ENCODE measurements at regions not wholly inside any gene's neighbourhood (a gene's known extent, or its start where the extent isn't known, plus 50 kb on each side); places are given as distances from the start of the nearest gene placed in this dataset.
"Not testable (repeated sequence)": the region's sequence is repeated elsewhere in the genome, so short reads cannot be mapped to it uniquely, and the experiment has no call there.

- ChIA-PET CTCF (ENCODE audit: unreplicated experiment) (no interaction called here), POLR2A (interaction anchor here (0.6 kb wide), 2 partner anchors 23 to 724 kb away, joined by 3 to 4 read pairs; no protein-coding TSS in a partner anchor)
- no peaks in the 10 kb centered on the region for H3K9me2 ChIP-seq (ENCODE audit: insufficient read depth, low read length)
- no peaks in the 10 kb centered on the region for H3K9me3 ChIP-seq (ENCODE audit: low read length)
- TF ChIP-seq EZH2phosphoT487 (IDR thresholded peaks at IDR 0.05; ENCODE audit: borderline replicate concordance, low read depth, low read length) (no peak), CTCF (conservative IDR thresholded peaks at IDR 0.05; ENCODE audit: low read length) (no peak)
- H3K36me3 ChIP-seq (ENCODE audit: insufficient read depth, low read length), result no peaks in the 10 kb centered on the region
- no peak for DNase-seq (ENCODE audit: low spot score)
- BruUV-seq (replicated peaks), result no TSS peak
- no peaks in the 10 kb centered on the region for H3K4me1 ChIP-seq (ENCODE audit: insufficient read depth, low read length, poor library complexity, severe bottlenecking)
- intact Hi-C loops (cut with micrococcal nuclease; ENCODE audit: unreplicated experiment), result no loop called here
- H4K20me1 ChIP-seq (ENCODE audit: insufficient read depth, low read length), result no peaks in the 10 kb centered on the region
- no peak overlapping the region for H3K27ac ChIP-seq (ENCODE audit: low read depth, low read length, poor library complexity, severe bottlenecking)
- H2AFZ ChIP-seq (ENCODE audit: low read length), result no peak overlapping the region
- H3K79me2 ChIP-seq (ENCODE audit: insufficient read depth, low read depth, low read length), result no peaks in the 10 kb centered on the region
- H3K4me3 ChIP-seq (ENCODE audit: low read depth, low read length, poor library complexity, severe bottlenecking), result no peak overlapping the region
- H3K4me2 ChIP-seq (ENCODE audit: low read length), result no peak overlapping the region
Observed at GRCh38 chr12:67070307-67070600, 198.9 kb upstream of the CAND1 start.

GRCh38 chr12:67070604-67071003 is 198.6 kb upstream of the CAND1 start:
- intact Hi-C loops (cut with micrococcal nuclease; ENCODE audit: unreplicated experiment), result no loop called here
- H3K36me3 ChIP-seq (ENCODE audit: insufficient read depth, low read length), result no peaks in the 10 kb centered on the region
- no peak overlapping the region for H3K27ac ChIP-seq (ENCODE audit: low read depth, low read length, poor library complexity, severe bottlenecking)
- ChIA-PET CTCF (ENCODE audit: unreplicated experiment) (no interaction called here), POLR2A (interaction anchor here (0.6 kb wide), 1 partner anchor 23 kb away, joined by 4 read pairs; no protein-coding TSS in a partner anchor)
- no TSS peak for BruUV-seq (replicated peaks)
- no peak for DNase-seq (ENCODE audit: low spot score)
- H3K79me2 ChIP-seq (ENCODE audit: insufficient read depth, low read depth, low read length), result no peaks in the 10 kb centered on the region
- no peak overlapping the region for H2AFZ ChIP-seq (ENCODE audit: low read length)
- no peaks in the 10 kb centered on the region for H3K4me1 ChIP-seq (ENCODE audit: insufficient read depth, low read length, poor library complexity, severe bottlenecking)
- H3K4me2 ChIP-seq (ENCODE audit: low read length), result no peak overlapping the region
- H4K20me1 ChIP-seq (ENCODE audit: insufficient read depth, low read length), result no peaks in the 10 kb centered on the region
- H3K9me2 ChIP-seq (ENCODE audit: insufficient read depth, low read length), result no peaks in the 10 kb centered on the region
- no peaks in the 10 kb centered on the region for H3K9me3 ChIP-seq (ENCODE audit: low read length)
- TF ChIP-seq EZH2phosphoT487 (IDR thresholded peaks at IDR 0.05; ENCODE audit: borderline replicate concordance, low read depth, low read length), result no peak
- no peak for TF ChIP-seq CTCF (conservative IDR thresholded peaks at IDR 0.05; ENCODE audit: low read length)
- no peak overlapping the region for H3K4me3 ChIP-seq (ENCODE audit: low read depth, low read length, poor library complexity, severe bottlenecking)

- H3K9me3 ChIP-seq (ENCODE audit: low read length); intact Hi-C loops (cut with micrococcal nuclease; ENCODE audit: unreplicated experiment); H3K4me1 ChIP-seq (ENCODE audit: insufficient read depth, low read length, poor library complexity, severe bottlenecking); H3K27ac ChIP-seq (ENCODE audit: low read depth, low read length, poor library complexity, severe bottlenecking); H3K9me2 ChIP-seq (ENCODE audit: insufficient read depth, low read length); BruUV-seq (replicated peaks); H3K4me3 ChIP-seq (ENCODE audit: low read depth, low read length, poor library complexity, severe bottlenecking); DNase-seq (ENCODE audit: low spot score); H3K36me3 ChIP-seq (ENCODE audit: insufficient read depth, low read length); H2AFZ ChIP-seq (ENCODE audit: low read length); H3K79me2 ChIP-seq (ENCODE audit: insufficient read depth, low read depth, low read length); H4K20me1 ChIP-seq (ENCODE audit: insufficient read depth, low read length); POLR2A ChIA-PET; CTCF ChIA-PET (ENCODE audit: unreplicated experiment); H3K4me2 ChIP-seq (ENCODE audit: low read length): not testable (repeated sequence)
Observed at GRCh38 chr12:67072281-67072680, 196.9 kb upstream of the CAND1 start.
